ENCODE measurements at regions not wholly inside any gene's neighbourhood (a gene's known extent, or its start where the extent isn't known, plus 50 kb on each side); places are given as distances from the start of the nearest gene placed in this dataset.

- Mint-ChIP-seq H3K27me3 (ENCODE audit: unreplicated experiment) (peaks cover 4% of the 10 kb centered on the region), H3K4me1 (ENCODE audit: low read depth, unreplicated experiment) (peaks cover 49% of the 10 kb centered on the region), H3K27ac (ENCODE audit: unreplicated experiment) (no peak overlapping the region), H3K36me3 (ENCODE audit: unreplicated experiment) (no peaks in the 10 kb centered on the region), H3K9me3 (ENCODE audit: unreplicated experiment) (peaks cover 7% of the 10 kb centered on the region), H3K4me3 (ENCODE audit: unreplicated experiment) (peak overlapping the region; percentile 13)
- no peak for DNase-seq
- no peak for TF ChIP-seq CTCF (IDR thresholded peaks at IDR 0.05; ENCODE audit: partially characterized antibody, unreplicated experiment)
Observed at GRCh38 chr12:111057701-111058425, 137.5 kb upstream of the MYL2 start.

DNA sequence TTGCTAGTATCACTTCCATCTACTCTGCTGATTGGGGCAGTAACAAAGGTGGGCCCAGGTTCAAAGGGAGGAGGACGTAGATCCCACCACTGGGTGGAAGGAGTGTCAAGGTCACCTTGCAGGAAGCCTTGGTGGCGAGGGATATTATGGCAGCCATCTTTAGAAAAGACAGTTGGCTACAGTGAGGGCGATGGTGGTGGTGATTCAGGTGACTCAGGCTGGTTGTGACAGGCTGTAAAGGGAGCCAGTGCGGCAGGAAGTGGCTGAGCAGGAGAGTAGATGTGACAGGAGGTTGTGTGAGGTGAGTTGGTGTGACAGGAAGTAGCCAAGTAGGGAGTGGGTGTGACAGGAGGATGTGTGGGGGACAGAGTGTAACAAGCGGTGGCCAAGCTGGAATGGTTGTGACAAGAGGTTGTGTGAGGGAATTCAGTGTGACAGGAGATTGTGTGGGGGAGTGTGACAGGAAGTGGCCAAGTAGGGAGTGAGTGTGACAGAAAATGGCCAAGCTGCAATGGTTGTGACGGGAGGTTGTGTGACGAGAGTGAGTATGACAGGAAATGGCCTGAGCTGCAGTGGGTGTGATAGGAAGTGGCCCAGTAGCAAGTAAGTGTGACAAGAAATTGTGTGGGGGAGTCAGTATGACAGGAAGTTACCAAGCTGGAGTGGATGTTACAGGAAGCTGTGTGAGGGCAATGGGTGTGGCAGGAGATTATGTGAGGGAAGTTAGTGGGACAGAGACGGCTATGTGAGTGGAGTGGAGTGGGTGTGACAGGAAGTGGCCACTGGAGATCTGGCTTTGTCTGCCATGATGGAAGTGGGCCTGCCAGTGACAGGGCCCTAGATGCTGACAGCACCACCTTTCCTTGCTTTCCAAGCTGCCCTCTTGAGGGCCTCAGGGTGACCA is 136.5 kb upstream of the MYL2 start:
- TF ChIP-seq CTCF (IDR thresholded peaks at IDR 0.05; ENCODE audit: partially characterized antibody, unreplicated experiment), result no peak
- Mint-ChIP-seq H3K27me3 (ENCODE audit: unreplicated experiment) (no peaks in the 10 kb centered on the region), H3K4me3 (ENCODE audit: unreplicated experiment) (no peak overlapping the region), H3K4me1 (ENCODE audit: low read depth, unreplicated experiment) (peaks cover 41% of the 10 kb centered on the region), H3K27ac (ENCODE audit: unreplicated experiment) (no peak overlapping the region), H3K9me3 (ENCODE audit: unreplicated experiment) (peaks cover 7% of the 10 kb centered on the region), H3K36me3 (ENCODE audit: unreplicated experiment) (no peaks in the 10 kb centered on the region)
- DNase-seq, result no peak

GRCh38 chr12:111055181-111055880 is 135.0 kb upstream of the MYL2 start:
- no peaks in the 10 kb centered on the region for H3K36me3 Mint-ChIP-seq (ENCODE audit: unreplicated experiment)
- no peak for TF ChIP-seq CTCF (IDR thresholded peaks at IDR 0.05; ENCODE audit: partially characterized antibody, unreplicated experiment)
- H3K9me3 Mint-ChIP-seq (ENCODE audit: unreplicated experiment), result no peaks in the 10 kb centered on the region
- no peak overlapping the region for H3K4me3 Mint-ChIP-seq (ENCODE audit: unreplicated experiment)
- H3K27ac Mint-ChIP-seq (ENCODE audit: unreplicated experiment), result no peak overlapping the region
- no peaks in the 10 kb centered on the region for H3K27me3 Mint-ChIP-seq (ENCODE audit: unreplicated experiment)
- DNase-seq, result no peak
- H3K4me1 Mint-ChIP-seq (ENCODE audit: low read depth, unreplicated experiment), result peaks cover 31% of the 10 kb centered on the region

DNA sequence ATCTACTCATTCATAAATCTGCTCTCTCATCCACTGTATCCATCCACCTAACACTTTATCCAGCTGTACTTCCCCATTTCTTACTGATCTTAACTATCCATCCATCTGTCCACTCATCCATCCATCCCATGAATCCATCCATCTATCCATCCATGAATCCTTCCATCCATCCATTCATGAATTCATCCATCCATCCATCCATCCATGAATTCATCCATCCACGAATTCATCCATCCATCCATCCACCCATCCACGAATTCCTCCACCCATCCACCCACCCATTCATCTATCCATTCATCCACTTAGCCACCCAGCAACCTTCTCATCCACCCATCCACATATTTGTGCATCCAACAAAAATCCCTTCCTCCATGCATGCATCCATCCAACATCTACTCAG is 128.6 kb upstream of the MYL2 start:
- Mint-ChIP-seq H3K27ac (ENCODE audit: unreplicated experiment) (no peak overlapping the region), H3K27me3 (ENCODE audit: unreplicated experiment) (peaks cover 7% of the 10 kb centered on the region), H3K9me3 (ENCODE audit: unreplicated experiment) (peaks cover 3% of the 10 kb centered on the region), H3K4me1 (ENCODE audit: low read depth, unreplicated experiment) (peaks cover 2% of the 10 kb centered on the region), H3K4me3 (ENCODE audit: unreplicated experiment) (no peak overlapping the region), H3K36me3 (ENCODE audit: unreplicated experiment) (no peaks in the 10 kb centered on the region)
- no peak for DNase-seq
- TF ChIP-seq CTCF (IDR thresholded peaks at IDR 0.05; ENCODE audit: partially characterized antibody, unreplicated experiment), result no peak

Data from glutamatergic neuron (in vitro differentiated cells).